Upper lobe of left lung (tissue), 4 donors: ENCODE measurements at regions not wholly inside any gene's neighbourhood (a gene's known extent, or its start where the extent isn't known, plus 50 kb on each side); places are given as distances from the start of the nearest gene placed in this dataset.

Experiments used
- CTCF ChIP-seq, 6 experiments: fragments of 450-650 bp in 4 of 6; fragments of 200-600 bp in 2 of 6; sonication (generic) in 2 of 6; IDR thresholded peaks; one replicate each; pipeline ENCODE4 v1.5.1; 2016 to 2019; ENCODE audit warnings: antibody characterized with exemption in 6 of 6
- EP300 ChIP-seq, 4 donors: sonication (generic); formaldehyde crosslinking; IDR thresholded peaks; one replicate each; pipeline ENCODE4 v1.5.1; 2017; ENCODE audit warnings: antibody characterized with exemption in 4 of 4, control low read depth in 2 of 4

- TF ChIP-seq CTCF (IDR thresholded peaks at IDR 0.05) (no peak), EP300 (IDR thresholded peaks at IDR 0.05) (no peak)
Measured at GRCh38 chrX:65926095-65927019, 113.5 kb downstream of the VSIG4 start.
